H9 (cell line): ENCODE measurements at regions not wholly inside any gene's neighbourhood (a gene's known extent, or its start where the extent isn't known, plus 50 kb on each side); places are given as distances from the start of the nearest gene placed in this dataset.

ENCODE experiments used
- DNase-seq: peaks from one replicate; pipeline ENCODE4 v3.0.0-alpha.2; 2017
- H2AFZ ChIP-seq: one replicate; pipeline ENCODE4 v1.6.1; 2013; ENCODE audit warnings: mild to moderate bottlenecking, low read length, control low read depth, moderate library complexity
- H2AK5ac ChIP-seq: 2 replicates; pipeline ENCODE4 v1.6.1; 2013; ENCODE audit warnings: low read length, control low read depth, mixed read lengths; ENCODE audit not compliant: insufficient read length
- H2BK120ac ChIP-seq: one replicate; pipeline ENCODE4 v1.6.1; 2013; ENCODE audit warnings: low read depth, mild to moderate bottlenecking, low read length, control low read depth, inconsistent platforms; ENCODE audit not compliant: poor library complexity, severe bottlenecking
- H2BK12ac ChIP-seq: 2 replicates; pipeline ENCODE4 v1.6.1; 2013; ENCODE audit warnings: low read length, control low read depth, mixed read lengths, low read depth; ENCODE audit not compliant: insufficient read length
- H2BK15ac ChIP-seq: 2 replicates; pipeline ENCODE4 v1.6.1; 2013; ENCODE audit warnings: low read depth, low read length, control low read depth
- H2BK20ac ChIP-seq: one replicate; pipeline ENCODE4 v1.6.1; 2013; ENCODE audit warnings: low read depth, mild to moderate bottlenecking, low read length, control low read depth, inconsistent platforms; ENCODE audit not compliant: poor library complexity, severe bottlenecking
- H2BK5ac ChIP-seq: 2 replicates; pipeline ENCODE4 v1.6.1; 2013; ENCODE audit warnings: low read length, control low read depth, mixed read lengths; ENCODE audit not compliant: insufficient read length
- H3K14ac ChIP-seq: 2 replicates; pipeline ENCODE4 v1.6.1; 2013; ENCODE audit warnings: low read length, control low read depth; ENCODE audit not compliant: insufficient read depth
- H3K18ac ChIP-seq: 2 replicates; pipeline ENCODE4 v1.6.1; 2013; ENCODE audit warnings: low read depth, mild to moderate bottlenecking, mixed read lengths, low read length, control low read depth; ENCODE audit not compliant: insufficient read length
- H3K23ac ChIP-seq: 2 replicates; pipeline ENCODE4 v1.6.1; 2013; ENCODE audit warnings: low read length, control low read depth, mixed read lengths, low read depth; ENCODE audit not compliant: insufficient read length
- H3K23me2 ChIP-seq: 2 replicates; pipeline ENCODE4 v1.6.1; 2013; ENCODE audit warnings: low read depth, mild to moderate bottlenecking, mixed read lengths, low read length, control low read depth; ENCODE audit not compliant: insufficient read length, poor library complexity, severe bottlenecking
- H3K27ac ChIP-seq: 2 replicates; pipeline ENCODE4 v1.5.1; 2013; ENCODE audit warnings: low read length, control low read depth, mixed read lengths, low read depth; ENCODE audit not compliant: insufficient read length
- H3K27me3 ChIP-seq: 2 replicates; pipeline ENCODE4 v1.6.1; 2013; ENCODE audit warnings: low read length, control low read depth, inconsistent platforms; ENCODE audit not compliant: insufficient read depth
- H3K4ac ChIP-seq: 2 replicates; pipeline ENCODE4 v1.6.1; 2013; ENCODE audit warnings: low read depth, mild to moderate bottlenecking, control low read depth, inconsistent platforms, low read length, moderate library complexity
- H3K4me1 ChIP-seq: 2 replicates; pipeline ENCODE4 v1.6.1; 2013; ENCODE audit warnings: low read length, control low read depth, inconsistent platforms; ENCODE audit not compliant: insufficient read depth
- H3K4me2 ChIP-seq: 2 replicates; pipeline ENCODE4 v1.6.1; 2013; ENCODE audit warnings: low read length, control low read depth, mixed read lengths; ENCODE audit not compliant: insufficient read length, insufficient read depth
- H3K56ac ChIP-seq: 2 replicates; pipeline ENCODE4 v1.6.1; 2013; ENCODE audit warnings: low read depth, mild to moderate bottlenecking, mixed read lengths, low read length, control low read depth; ENCODE audit not compliant: insufficient read length
- H3K79me1 ChIP-seq: 2 replicates; pipeline ENCODE4 v1.6.1; 2013; ENCODE audit warnings: low read depth, mild to moderate bottlenecking, moderate library complexity, low read length, control low read depth, inconsistent platforms; ENCODE audit not compliant: insufficient read depth, poor library complexity, severe bottlenecking
- H3K79me2 ChIP-seq: 2 replicates; pipeline ENCODE4 v1.6.1; 2013; ENCODE audit warnings: low read length, control low read depth, inconsistent platforms; ENCODE audit not compliant: insufficient read depth
- H3K9ac ChIP-seq: 2 replicates; pipeline ENCODE4 v1.6.1; 2013; ENCODE audit warnings: low read length, control low read depth, mixed read lengths; ENCODE audit not compliant: insufficient read length; ENCODE audit errors: extremely low read depth
- H3K9me3 ChIP-seq: one replicate; pipeline ENCODE4 v1.6.1; 2013; ENCODE audit warnings: low read depth, low read length, inconsistent platforms; ENCODE audit not compliant: control insufficient read depth
- H3T11ph ChIP-seq: one replicate; pipeline ENCODE4 v1.6.1; 2013; ENCODE audit warnings: mild to moderate bottlenecking, low read length, control low read depth, inconsistent platforms
- H4K20me1 ChIP-seq: one replicate; pipeline ENCODE4 v1.6.1; 2013; ENCODE audit not compliant: control insufficient read depth, insufficient read length, insufficient read depth
- H4K5ac ChIP-seq: 2 replicates; pipeline ENCODE4 v1.6.1; 2013; ENCODE audit warnings: low read depth, mild to moderate bottlenecking, mixed read lengths, low read length, control low read depth; ENCODE audit not compliant: insufficient read length
- H4K8ac ChIP-seq: replicated peaks from 2 replicates; pipeline ENCODE4 v1.6.1; 2013; ENCODE audit warnings: low read length, control low read depth, mixed read lengths, low read depth; ENCODE audit not compliant: insufficient read length
- H4K91ac ChIP-seq: 2 replicates; pipeline ENCODE4 v1.6.1; 2013; ENCODE audit warnings: low read depth, mild to moderate bottlenecking, moderate library complexity, mixed read lengths, low read length, control low read depth; ENCODE audit not compliant: insufficient read length
- H3K27ac Mint-ChIP-seq, 3 experiments: 2 replicates in 2 of 3; 3 replicates in 1 of 3; pipeline ENCODE4 v1.8.0; 2020 to 2021; ENCODE audit warnings: mixed read lengths in 3 of 3, mild to moderate bottlenecking in 1 of 3, moderate library complexity in 1 of 3
- H3K27me3 Mint-ChIP-seq: 2 replicates; pipeline ENCODE4 v1.8.0; 2021; ENCODE audit warnings: low read depth, mild to moderate bottlenecking, moderate library complexity, mixed read lengths
- H3K36me3 Mint-ChIP-seq, 3 experiments: 2 replicates in 2 of 3; 3 replicates in 1 of 3; pipeline ENCODE4 v1.8.0; 2020 to 2021; ENCODE audit warnings: low read depth in 3 of 3, mixed read lengths in 3 of 3; ENCODE audit not compliant: insufficient read depth in 1 of 3
- H3K4me1 Mint-ChIP-seq, 2 experiments: 2 replicates each; pipeline ENCODE4 v1.8.0; 2020; ENCODE audit warnings: mixed read lengths in 2 of 2
- H3K4me3 Mint-ChIP-seq, 2 experiments: 2 replicates in 1 of 2; 3 replicates in 1 of 2; pipeline ENCODE4 v1.8.0; 2020 to 2021; ENCODE audit warnings: mild to moderate bottlenecking in 2 of 2, mixed read lengths in 2 of 2, moderate library complexity in 1 of 2
- H3K9me3 Mint-ChIP-seq, 2 experiments: 2 replicates in 1 of 2; 3 replicates in 1 of 2; pipeline ENCODE4 v1.8.0; 2020; ENCODE audit warnings: mild to moderate bottlenecking in 2 of 2, mixed read lengths in 2 of 2, moderate library complexity in 1 of 2
- WGBS: extraction: QIAGEN DNeasy Blood & Tissue Kit; methylation state at CpG from one replicate; pipeline ENCODE4 v1.1.7; 2013; ENCODE audit warnings: missing lambda C conversion rate, low lambda C conversion rate, mixed read lengths; ENCODE audit not compliant: insufficient read length; ENCODE audit errors: extremely low coverage; 5-methylcytosine and 5-hydroxymethylcytosine counted together
- TF ChIP-seq, protein P1 (sequence below): fragments of 200-600 bp; sonication (generic); conservative IDR thresholded peaks from 3 replicates; pipeline ENCODE4 v1.8.0; 2021; ENCODE audit warnings: antibody characterized with exemption, mild to moderate bottlenecking

DNA sequence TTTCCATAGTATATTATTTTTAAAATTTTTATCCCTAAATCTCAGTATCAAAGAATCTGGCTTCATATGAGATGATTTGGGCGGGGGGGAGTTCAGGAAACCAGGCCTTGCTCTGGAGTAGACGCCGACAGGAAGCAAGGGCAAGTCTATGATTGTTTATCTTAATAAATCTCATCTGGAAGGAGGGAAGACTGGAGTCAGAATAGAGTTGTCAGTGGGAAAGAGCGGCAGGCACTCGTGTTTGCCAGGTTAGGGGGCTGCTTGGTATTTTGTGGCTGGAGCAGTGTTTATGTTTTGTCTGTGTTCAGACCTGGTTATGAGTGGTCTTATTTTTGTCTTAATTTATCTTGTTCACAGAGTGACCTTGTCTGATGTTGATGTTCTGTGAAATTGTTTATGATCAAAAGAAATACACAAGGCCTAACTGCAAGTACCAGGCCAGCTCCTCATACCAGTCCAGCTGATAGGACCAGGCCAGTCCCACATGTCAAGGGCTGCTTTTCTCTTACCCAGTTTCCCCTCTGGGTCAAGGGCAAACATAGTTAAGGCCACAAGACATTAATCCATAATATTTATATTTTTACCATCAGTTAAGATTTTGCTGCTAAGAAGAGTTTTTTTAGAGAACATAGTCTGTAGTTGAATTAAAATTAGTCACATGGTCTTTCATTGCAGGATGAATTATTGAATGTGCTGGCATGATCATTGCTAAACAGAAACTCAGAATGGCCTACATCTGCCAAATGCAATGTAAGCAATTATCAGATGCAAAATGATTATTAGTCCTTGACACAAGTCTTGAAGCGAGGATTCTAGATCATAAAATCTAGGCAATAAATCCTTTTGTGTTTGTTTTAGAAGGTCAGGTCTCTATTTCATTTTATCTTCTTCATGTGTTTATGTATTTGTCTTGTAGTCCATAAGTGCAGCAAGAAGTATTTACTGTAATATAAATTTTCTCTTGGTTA, 176.5 kb downstream of the GASK1B start:
- H3K4me1 Mint-ChIP-seq = peaks cover 0 to 5% of the 10 kb centered on the region in 2 experiments; a peak in 1 of 4 replicates
- H3K79me1 ChIP-seq = no peaks in the 10 kb centered on the region
- no peaks in the 10 kb centered on the region for H3K27me3 Mint-ChIP-seq
- no peak overlapping the region for H2BK15ac ChIP-seq
- no peak overlapping the region; a peak in 2 of 7 replicates for H3K27ac Mint-ChIP-seq
- no peaks in the 10 kb centered on the region for H3K23me2 ChIP-seq
- no peak overlapping the region for H2AK5ac ChIP-seq
- no peaks in the 10 kb centered on the region for H3K4me1 ChIP-seq
- H3K4ac ChIP-seq = no peak overlapping the region
- no CpG with 5 or more reads among the region's 6 CpGs for WGBS
- no peak overlapping the region for H3K56ac ChIP-seq
- H4K20me1 ChIP-seq = no peaks in the 10 kb centered on the region
- no peak for DNase-seq
- no peak overlapping the region for H4K91ac ChIP-seq
- H3K4me3 Mint-ChIP-seq = no peak overlapping the region
- H2AFZ ChIP-seq = no peak overlapping the region
- no peak overlapping the region for H3K4me2 ChIP-seq
- H2BK5ac ChIP-seq = no peak overlapping the region
- H3K9me3 ChIP-seq = no peaks in the 10 kb centered on the region
- no peak overlapping the region for H4K5ac ChIP-seq
- no peak overlapping the region for H3K9ac ChIP-seq
- no peak overlapping the region for H3K27ac ChIP-seq
- TF ChIP-seq, protein P1, sequence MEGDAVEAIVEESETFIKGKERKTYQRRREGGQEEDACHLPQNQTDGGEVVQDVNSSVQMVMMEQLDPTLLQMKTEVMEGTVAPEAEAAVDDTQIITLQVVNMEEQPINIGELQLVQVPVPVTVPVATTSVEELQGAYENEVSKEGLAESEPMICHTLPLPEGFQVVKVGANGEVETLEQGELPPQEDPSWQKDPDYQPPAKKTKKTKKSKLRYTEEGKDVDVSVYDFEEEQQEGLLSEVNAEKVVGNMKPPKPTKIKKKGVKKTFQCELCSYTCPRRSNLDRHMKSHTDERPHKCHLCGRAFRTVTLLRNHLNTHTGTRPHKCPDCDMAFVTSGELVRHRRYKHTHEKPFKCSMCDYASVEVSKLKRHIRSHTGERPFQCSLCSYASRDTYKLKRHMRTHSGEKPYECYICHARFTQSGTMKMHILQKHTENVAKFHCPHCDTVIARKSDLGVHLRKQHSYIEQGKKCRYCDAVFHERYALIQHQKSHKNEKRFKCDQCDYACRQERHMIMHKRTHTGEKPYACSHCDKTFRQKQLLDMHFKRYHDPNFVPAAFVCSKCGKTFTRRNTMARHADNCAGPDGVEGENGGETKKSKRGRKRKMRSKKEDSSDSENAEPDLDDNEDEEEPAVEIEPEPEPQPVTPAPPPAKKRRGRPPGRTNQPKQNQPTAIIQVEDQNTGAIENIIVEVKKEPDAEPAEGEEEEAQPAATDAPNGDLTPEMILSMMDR = no peak
- H2BK20ac ChIP-seq = no peak overlapping the region
- no peak overlapping the region for H3K14ac ChIP-seq
- H3K27me3 ChIP-seq = no peaks in the 10 kb centered on the region
- no peak overlapping the region for H2BK120ac ChIP-seq
- no peak overlapping the region for H3K23ac ChIP-seq
- no peak overlapping the region for H2BK12ac ChIP-seq
- no peak overlapping the region for H3T11ph ChIP-seq
- no peaks in the 10 kb centered on the region for H3K79me2 ChIP-seq
- H3K18ac ChIP-seq = no peak overlapping the region
- no peaks in the 10 kb centered on the region for H3K9me3 Mint-ChIP-seq
- H4K8ac ChIP-seq = no peak overlapping the region
- no peaks in the 10 kb centered on the region for H3K36me3 Mint-ChIP-seq
